NCI-H510A (cell line): ENCODE measurements at regions not wholly inside any gene's neighbourhood (a gene's known extent, or its start where the extent isn't known, plus 50 kb on each side); places are given as distances from the start of the nearest gene placed in this dataset.
A peak's percentile ranks its signal among the peaks of the same experiment; 100 is the strongest.
"Not testable (repeated sequence)": the region's sequence is repeated elsewhere in the genome, so short reads cannot be mapped to it uniquely, and the experiment has no call there.

ENCODE experiments used
- DNase-seq: peaks from one replicate; lab custom pipeline; 2025; lab: John Stamatoyannopoulos, UW

GRCh38 chr14:40265096-40265495 is 832.9 kb upstream of the FBXO33 start:
- DNase-seq = no peak

DNA sequence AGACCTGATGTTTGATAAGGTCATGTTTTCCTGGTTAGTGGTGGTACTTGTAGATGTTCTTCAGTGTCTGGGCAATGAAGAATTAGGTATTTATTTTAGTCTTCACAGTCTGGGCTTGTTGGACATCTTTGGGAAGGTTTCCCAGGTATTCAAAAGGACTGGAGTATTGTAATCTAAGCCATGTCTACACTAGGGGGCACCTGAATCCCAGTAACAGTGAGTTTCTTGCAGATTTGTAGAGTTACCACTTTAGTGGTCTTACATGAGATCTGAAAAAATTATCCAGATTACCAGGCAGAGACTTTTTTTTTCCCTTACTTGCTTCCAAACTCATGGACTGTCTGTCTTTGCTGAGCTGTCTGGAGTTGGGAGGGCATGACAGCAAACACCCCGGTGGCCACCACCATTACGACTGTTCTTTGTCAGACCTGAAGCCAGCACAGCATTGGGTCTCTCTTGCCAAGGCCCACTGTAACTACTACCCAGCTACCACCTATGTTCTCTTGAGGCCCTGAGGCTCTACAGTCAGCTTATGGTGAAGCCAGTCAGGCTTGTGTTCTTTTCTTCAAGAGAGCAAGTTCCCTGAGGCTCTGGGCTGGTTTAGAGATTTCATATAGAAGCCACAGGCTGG is 820.7 kb upstream of the FBXO33 start:
- DNase-seq = no peak

GRCh38 chr14:40248671-40249070 is 816.4 kb upstream of the FBXO33 start:
- no peak for DNase-seq

- DNase-seq = no peak
Observed at GRCh38 chr14:40240245-40240859, 808.1 kb upstream of the FBXO33 start.

- DNase-seq = no peak
Observed at GRCh38 chr14:40232302-40232701, 800.1 kb upstream of the FBXO33 start.

GRCh38 chr14:40229676-40230075 is 797.4 kb upstream of the FBXO33 start:
- DNase-seq = no peak

DNA sequence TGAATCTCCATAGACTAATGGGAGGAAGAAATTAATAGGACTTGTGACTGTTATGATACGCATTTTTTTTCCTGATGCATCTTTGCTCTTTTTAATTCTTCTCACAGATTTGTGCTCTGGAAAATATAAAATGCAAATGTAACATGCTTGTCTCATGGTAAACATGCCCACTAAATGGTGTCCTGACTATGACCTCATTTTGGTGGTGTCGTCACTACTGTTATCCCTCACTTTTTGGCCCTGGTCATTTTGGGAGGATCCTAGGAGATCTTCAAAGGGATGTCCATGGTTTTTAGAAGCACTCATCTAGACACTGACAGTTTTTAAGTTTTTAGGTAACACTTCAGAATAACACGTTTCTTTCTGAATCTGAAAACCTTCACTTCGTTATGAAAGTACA is 790.8 kb upstream of the FBXO33 start:
- DNase-seq = no peak

GRCh38 chr14:40221428-40221827 is 789.2 kb upstream of the FBXO33 start:
- no peak for DNase-seq

- no peak for DNase-seq
Observed at GRCh38 chr14:40219032-40219431, 786.8 kb upstream of the FBXO33 start.

DNA sequence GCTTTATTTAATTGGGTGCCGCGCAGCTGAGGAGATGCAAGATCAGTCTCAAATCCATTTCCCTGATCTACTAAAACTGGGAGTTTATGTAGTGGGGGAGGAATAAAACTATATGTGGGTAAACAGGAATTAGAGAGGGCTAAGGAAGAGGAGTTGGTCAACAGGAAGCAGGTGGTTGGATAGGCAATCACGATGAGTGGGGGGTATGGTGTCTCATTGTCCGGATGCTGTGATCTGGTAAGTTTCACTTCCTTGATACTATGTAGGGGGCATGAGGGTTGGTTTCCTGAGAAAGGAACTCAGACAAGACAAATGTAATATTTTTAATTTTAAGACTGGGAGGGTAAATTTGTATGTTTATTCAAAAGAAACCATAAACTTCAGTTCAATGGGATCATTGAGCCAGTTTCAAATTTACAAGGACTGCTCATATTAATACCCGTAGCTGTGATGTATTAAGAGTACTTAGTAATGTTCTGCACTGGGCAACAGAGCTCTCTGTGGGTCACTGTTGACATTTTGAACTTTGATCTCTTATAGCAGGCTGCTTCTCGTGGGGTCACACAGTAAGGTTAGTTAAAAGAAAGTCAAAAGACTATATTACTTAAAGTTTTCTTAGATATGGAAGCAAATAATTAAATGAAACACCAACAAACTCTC is 786.2 kb upstream of the FBXO33 start:
- peak; percentile 58 for DNase-seq

- DNase-seq = no peak
Observed at GRCh38 chr14:40216976-40217375, 784.7 kb upstream of the FBXO33 start.

DNA sequence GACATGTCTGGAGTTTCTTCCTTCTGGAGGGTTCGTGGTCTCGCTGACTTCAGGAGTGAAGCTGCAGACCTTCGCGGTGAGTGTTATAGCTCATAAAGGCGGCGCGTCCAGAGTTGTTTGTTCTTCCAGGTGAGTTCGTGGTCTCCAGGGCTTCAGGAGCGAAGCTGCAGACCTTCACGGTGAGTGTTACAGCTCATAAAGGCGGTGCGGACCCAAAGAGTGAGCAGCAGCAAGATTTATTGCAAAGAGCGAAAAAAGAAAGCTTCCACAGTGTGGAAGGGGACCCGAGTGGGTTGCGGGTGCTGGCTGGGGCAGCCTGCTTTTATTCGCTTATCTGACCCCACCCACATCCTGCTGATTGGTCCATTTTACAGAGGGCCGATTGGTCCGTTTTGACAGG is 784.2 kb upstream of the FBXO33 start:
- DNase-seq = not testable (repeated sequence)

DNA sequence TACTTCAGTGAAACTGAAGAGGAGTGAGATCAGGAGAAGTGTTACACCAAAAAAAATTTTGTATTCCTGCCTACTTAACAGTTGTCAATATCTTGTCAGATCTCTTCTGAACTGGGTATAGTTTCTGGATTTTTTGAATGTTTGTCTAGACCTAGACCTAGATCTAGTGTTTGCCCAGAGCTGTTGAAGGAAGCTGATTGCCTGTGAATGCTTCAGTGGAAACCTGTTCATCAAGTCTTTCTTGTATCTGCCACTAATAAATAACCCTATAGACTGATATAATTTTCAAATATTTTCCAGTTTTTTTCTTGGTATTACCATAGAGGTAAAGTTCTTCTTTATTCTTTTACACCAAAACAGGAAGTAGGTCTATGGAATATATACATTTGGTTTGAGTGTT is 781.5 kb upstream of the FBXO33 start:
- peak; percentile 52 for DNase-seq

DNA sequence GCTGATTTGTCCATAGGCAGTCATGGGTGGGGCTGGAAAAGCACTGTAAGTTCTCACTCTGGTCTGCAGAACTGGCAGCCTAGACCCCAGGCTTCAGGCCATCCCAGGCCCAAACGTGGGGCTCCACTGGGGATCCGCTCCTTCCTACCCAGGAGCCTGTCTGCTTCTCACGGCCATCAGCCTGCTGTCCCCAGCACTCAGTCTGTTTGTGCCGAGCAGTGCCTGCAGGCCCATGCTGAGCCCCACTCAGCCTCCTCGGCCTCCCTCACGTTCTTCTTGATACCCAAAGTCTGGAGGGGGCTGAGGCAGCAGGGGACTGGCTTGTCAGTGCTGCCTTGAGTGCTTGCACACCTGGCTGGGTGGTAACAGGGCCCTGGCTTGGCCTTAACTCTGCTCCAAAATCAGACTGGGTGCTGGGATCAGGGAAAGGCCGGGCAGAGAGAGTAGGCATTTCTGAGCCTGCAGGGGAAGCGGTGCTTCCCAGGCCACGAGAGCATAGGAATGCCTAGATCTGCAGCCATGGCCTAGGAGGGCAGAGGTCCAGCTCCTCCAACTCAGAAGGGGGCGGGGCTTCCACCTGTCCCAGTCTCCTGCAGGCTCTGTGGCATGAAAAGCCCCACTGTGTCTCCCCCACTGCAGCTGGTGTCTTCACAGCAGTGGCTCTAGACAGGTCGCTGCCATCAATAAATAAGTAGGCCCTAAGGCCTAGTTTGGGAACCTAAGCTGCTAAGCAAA is 772.4 kb upstream of the FBXO33 start:
- no peak for DNase-seq

DNA sequence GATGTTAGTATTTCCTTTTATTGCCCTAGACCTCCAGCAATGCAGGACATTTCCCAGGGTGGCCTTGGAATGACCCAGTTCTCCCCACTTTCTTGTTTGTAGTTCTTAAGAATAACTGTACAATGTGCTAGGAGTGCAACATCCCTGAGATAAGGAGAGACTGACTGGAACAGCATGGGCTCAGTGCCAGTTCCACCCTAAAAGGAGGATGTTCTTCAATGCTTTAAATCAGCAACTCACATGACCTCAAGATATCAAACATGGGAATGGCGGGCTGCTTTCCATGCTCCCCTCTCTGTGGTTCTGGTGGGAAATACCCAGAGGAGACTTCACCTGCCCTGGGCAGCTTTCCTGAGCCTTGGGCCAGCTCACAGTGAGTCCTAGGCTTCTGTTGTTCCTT is 766.9 kb upstream of the FBXO33 start:
- no peak for DNase-seq

- no peak for DNase-seq
Observed at GRCh38 chr14:40197344-40197743, 765.1 kb upstream of the FBXO33 start.

DNA sequence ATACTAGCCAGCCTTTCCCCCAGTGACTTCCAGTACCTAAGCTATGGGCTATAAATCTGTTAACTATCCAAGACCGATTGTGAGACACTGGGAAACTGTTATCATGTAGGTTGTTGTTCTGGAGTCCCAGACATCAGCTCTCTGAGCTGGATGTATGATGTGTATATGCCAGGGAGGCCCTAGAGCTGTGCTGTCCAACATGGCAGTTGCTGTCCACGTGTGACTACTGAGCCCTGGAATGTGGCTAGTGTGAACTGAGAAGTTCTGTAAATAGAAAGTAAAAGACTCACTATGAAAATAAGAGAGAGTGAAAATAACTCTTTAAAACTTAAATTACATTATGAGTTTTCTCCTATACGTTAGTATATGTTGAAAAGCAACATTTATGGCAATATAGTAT is 755.8 kb upstream of the FBXO33 start:
- DNase-seq = no peak

GRCh38 chr14:40164083-40164482 is 731.9 kb upstream of the FBXO33 start:
- no peak for DNase-seq

DNA sequence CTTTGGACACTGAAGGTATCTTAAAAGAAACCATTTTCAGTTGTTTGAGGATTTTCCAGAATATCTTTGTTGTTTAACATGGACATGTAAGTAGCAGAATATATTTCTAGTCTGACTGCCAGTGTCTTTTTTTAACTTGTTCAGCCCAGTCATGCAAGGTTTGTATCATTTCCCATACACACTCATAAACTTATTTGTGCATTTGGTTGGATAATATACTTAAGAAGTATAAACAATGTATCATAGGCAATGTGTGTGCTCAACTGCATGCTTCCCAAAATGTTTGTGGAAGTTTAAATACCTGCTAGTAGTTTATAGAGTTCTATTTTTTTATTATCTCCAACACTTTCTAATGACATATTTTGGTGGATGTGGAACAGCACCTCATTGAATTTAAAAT is 707.4 kb upstream of the FBXO33 start:
- no peak for DNase-seq

- no peak for DNase-seq
Observed at GRCh38 chr14:40133463-40133862, 701.2 kb upstream of the FBXO33 start.

- no peak for DNase-seq
Observed at GRCh38 chr14:40129159-40129558, 696.9 kb upstream of the FBXO33 start.

- no peak for DNase-seq
Observed at GRCh38 chr14:40123816-40124215, 691.6 kb upstream of the FBXO33 start.
